HepG2 (cell line): ENCODE measurements at regions not wholly inside any gene's neighbourhood (a gene's known extent, or its start where the extent isn't known, plus 50 kb on each side); places are given as distances from the start of the nearest gene placed in this dataset.

Experiments used
- ATF1 ChIP-seq: IDR thresholded peaks from 2 replicates; pipeline ENCODE4 v1.6.1; 2016; ENCODE audit warnings: mild to moderate bottlenecking, control low read depth
- FOXA1 ChIP-seq, 2 experiments: fragments of 450-650 bp in 1 of 2; sonication (generic) in 1 of 2; formaldehyde crosslinking in 1 of 2; IDR thresholded peaks; 2 replicates each; pipeline versions ENCODE4 v1.4.0 to v1.6.1; 2016 to 2020; ENCODE audit warnings: missing genetic modification reagents in 1 of 2
- GABPB1 ChIP-seq: IDR thresholded peaks from 2 replicates; pipeline ENCODE4 v1.6.1; 2016; ENCODE audit warnings: mild to moderate bottlenecking, missing genetic modification reagents, moderate library complexity, missing compliant biosample characterization
- GZF1 ChIP-seq: sonication (generic); formaldehyde crosslinking; IDR thresholded peaks from 2 replicates; pipeline ENCODE4 v1.5.1; 2020; ENCODE audit warnings: mild to moderate bottlenecking, missing genetic modification reagents
- HCFC1 ChIP-seq: fragments of 150-350 bp; IDR thresholded peaks from 2 replicates; pipeline ENCODE4 v1.6.1; 2014; ENCODE audit warnings: low read depth, low read length
- HNRNPK ChIP-seq: fragments of 200-400 bp; formaldehyde crosslinking; IDR thresholded peaks from 2 replicates; pipeline ENCODE4 v1.6.1; 2018; ENCODE audit warnings: low read length, low read depth, moderate library complexity, mild to moderate bottlenecking; ENCODE audit not compliant: poor library complexity, severe bottlenecking
- ISX ChIP-seq: sonication (generic); formaldehyde crosslinking; conservative IDR thresholded peaks from 2 replicates; pipeline ENCODE4 v1.5.0; 2020; ENCODE audit warnings: missing genetic modification reagents
- ZEB1 ChIP-seq: IDR thresholded peaks from 2 replicates; pipeline ENCODE4 v1.6.1; 2012; ENCODE audit warnings: mild to moderate bottlenecking, low read depth, inconsistent platforms; ENCODE audit not compliant: insufficient replicate concordance
- ZNF432 ChIP-seq: sonication (generic); formaldehyde crosslinking; IDR thresholded peaks from 2 replicates; pipeline ENCODE4 v1.5.0; 2020; ENCODE audit warnings: missing genetic modification reagents, mild to moderate bottlenecking, borderline replicate concordance
- ZNF703 ChIP-seq: sonication (generic); formaldehyde crosslinking; IDR thresholded peaks from 2 replicates; pipeline ENCODE4 v1.5.1; 2020; ENCODE audit warnings: missing genetic modification reagents, mild to moderate bottlenecking, moderate library complexity, borderline replicate concordance
- ZNF749 ChIP-seq: sonication (generic); formaldehyde crosslinking; IDR thresholded peaks from 2 replicates; pipeline ENCODE4 v1.8.0; 2022; ENCODE audit warnings: mild to moderate bottlenecking, missing genetic modification reagents, moderate library complexity, borderline replicate concordance
- ZNF883 ChIP-seq: sonication (generic); formaldehyde crosslinking; IDR thresholded peaks from 2 replicates; pipeline ENCODE4 v1.5.1; 2020; ENCODE audit warnings: mild to moderate bottlenecking, missing genetic modification reagents; ENCODE audit errors: not compliant biosample characterization
- TF ChIP-seq, protein P1 (sequence below), 2 experiments: fragments of 450-650 bp in 1 of 2; sonication (generic) in 1 of 2; formaldehyde crosslinking in 1 of 2; IDR thresholded peaks; 2 replicates each; pipeline versions ENCODE4 v1.6.1 to v1.8.0; 2016 to 2022; ENCODE audit warnings: antibody characterized with exemption in 1 of 2, mild to moderate bottlenecking in 1 of 2, missing genetic modification reagents in 1 of 2
- TF ChIP-seq, protein P2 (sequence below): sonication (generic); formaldehyde crosslinking; IDR thresholded peaks from 2 replicates; pipeline ENCODE4 v1.4.0; 2020; ENCODE audit warnings: missing genetic modification reagents, mild to moderate bottlenecking, borderline replicate concordance

DNA sequence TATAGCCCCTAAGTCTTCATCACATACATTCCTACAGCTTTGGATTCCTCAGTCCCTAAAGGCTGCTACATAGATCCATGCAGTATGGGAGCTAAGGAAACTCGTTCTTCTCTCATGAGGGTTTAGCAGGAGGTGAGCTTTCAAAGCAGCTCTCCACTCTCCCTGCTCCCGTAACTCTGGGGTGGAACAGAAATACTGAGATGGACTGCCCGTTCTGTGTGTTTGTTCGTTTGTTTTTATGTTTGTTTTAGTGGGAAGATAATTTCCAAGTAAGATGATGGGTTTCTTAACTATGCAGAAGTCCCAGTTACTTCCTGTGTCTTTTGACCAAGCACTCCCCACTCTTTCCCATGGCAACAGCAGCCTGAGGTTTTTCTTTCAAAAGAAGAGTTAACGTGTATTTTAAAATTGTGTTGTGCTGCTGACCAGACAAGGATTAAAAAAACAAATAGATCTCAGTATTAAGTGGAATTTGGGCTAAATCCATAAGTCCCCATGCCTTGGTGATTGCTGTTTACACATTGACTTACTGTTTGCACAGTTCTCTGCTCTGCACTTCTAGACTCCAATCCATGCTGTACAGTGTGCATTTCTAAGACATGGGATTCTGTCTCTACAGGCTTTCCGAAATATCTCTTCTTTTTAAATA lies 156.4 kb upstream of the SH3BP4 start (continued):
- TF ChIP-seq, protein P1, sequence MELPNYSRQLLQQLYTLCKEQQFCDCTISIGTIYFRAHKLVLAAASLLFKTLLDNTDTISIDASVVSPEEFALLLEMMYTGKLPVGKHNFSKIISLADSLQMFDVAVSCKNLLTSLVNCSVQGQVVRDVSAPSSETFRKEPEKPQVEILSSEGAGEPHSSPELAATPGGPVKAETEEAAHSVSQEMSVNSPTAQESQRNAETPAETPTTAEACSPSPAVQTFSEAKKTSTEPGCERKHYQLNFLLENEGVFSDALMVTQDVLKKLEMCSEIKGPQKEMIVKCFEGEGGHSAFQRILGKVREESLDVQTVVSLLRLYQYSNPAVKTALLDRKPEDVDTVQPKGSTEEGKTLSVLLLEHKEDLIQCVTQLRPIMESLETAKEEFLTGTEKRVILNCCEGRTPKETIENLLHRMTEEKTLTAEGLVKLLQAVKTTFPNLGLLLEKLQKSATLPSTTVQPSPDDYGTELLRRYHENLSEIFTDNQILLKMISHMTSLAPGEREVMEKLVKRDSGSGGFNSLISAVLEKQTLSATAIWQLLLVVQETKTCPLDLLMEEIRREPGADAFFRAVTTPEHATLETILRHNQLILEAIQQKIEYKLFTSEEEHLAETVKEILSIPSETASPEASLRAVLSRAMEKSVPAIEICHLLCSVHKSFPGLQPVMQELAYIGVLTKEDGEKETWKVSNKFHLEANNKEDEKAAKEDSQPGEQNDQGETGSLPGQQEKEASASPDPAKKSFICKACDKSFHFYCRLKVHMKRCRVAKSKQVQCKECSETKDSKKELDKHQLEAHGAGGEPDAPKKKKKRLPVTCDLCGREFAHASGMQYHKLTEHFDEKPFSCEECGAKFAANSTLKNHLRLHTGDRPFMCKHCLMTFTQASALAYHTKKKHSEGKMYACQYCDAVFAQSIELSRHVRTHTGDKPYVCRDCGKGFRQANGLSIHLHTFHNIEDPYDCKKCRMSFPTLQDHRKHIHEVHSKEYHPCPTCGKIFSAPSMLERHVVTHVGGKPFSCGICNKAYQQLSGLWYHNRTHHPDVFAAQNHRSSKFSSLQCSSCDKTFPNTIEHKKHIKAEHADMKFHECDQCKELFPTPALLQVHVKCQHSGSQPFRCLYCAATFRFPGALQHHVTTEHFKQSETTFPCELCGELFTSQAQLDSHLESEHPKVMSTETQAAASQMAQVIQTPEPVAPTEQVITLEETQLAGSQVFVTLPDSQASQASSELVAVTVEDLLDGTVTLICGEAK (IDR thresholded peaks at IDR 0.05), result no peak
- TF ChIP-seq, protein P1 (CRISPR knock-in tag; IDR thresholded peaks at IDR 0.05), result no peak
- no peak for TF ChIP-seq ZNF883 (CRISPR knock-in tag)
- no peak for TF ChIP-seq GZF1 (CRISPR knock-in tag)
- no peak for TF ChIP-seq ISX
- no peak for TF ChIP-seq ATF1
- peak; percentile 59; the same call in 1 of the 2 replicates for TF ChIP-seq FOXA1 (IDR thresholded peaks at IDR 0.05)
- peak; percentile 92 for TF ChIP-seq FOXA1 (CRISPR knock-in tag; IDR thresholded peaks at IDR 0.05)
- no peak for TF ChIP-seq ZNF703
- TF ChIP-seq, protein P2, sequence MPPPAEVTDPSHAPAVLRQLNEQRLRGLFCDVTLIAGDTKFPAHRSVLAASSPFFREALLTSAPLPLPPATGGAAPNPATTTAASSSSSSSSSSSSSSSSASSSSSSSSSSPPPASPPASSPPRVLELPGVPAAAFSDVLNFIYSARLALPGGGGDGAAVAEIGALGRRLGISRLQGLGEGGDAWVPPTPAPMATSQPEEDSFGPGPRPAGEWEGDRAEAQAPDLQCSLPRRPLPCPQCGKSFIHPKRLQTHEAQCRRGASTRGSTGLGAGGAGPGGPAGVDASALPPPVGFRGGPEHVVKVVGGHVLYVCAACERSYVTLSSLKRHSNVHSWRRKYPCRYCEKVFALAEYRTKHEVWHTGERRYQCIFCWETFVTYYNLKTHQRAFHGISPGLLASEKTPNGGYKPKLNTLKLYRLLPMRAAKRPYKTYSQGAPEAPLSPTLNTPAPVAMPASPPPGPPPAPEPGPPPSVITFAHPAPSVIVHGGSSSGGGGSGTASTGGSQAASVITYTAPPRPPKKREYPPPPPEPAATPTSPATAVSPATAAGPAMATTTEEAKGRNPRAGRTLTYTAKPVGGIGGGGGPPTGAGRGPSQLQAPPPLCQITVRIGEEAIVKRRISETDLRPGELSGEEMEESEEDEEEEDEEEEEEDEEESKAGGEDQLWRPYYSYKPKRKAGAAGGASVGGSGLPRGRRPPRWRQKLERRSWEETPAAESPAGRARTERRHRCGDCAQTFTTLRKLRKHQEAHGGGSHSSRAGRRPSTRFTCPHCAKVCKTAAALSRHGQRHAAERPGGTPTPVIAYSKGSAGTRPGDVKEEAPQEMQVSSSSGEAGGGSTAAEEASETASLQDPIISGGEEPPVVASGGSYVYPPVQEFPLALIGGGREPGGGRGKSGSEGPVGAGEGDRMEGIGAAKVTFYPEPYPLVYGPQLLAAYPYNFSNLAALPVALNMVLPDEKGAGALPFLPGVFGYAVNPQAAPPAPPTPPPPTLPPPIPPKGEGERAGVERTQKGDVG (CRISPR knock-in tag), result no peak
- no peak for TF ChIP-seq ZNF432 (CRISPR knock-in tag)
- TF ChIP-seq ZNF749 (CRISPR knock-in tag), result no peak
- TF ChIP-seq HNRNPK, result no peak
- TF ChIP-seq GABPB1, result no peak
- no peak for TF ChIP-seq ZEB1
- no peak for TF ChIP-seq HCFC1
